Kidney (tissue), 13 donors: ENCODE measurements at regions not wholly inside any gene's neighbourhood (a gene's known extent, or its start where the extent isn't known, plus 50 kb on each side); places are given as distances from the start of the nearest gene placed in this dataset.

Experiments used
- DNase-seq, 5 donors: peaks; one replicate each; pipeline ENCODE4 v3.0.0-alpha.2; 2013 to 2020
- FAIRE-seq: peaks from 2 replicates; lab custom pipeline; 2012; peaks lifted over from hg19 to GRCh38; lab: Jason Lieb, UNC
- H3K27ac ChIP-seq, 2 donors: one replicate each; pipeline ENCODE4 v1.7.0; 2013; ENCODE audit warnings: low read depth in 2 of 2, low read length in 2 of 2, inconsistent platforms in 1 of 2
- H3K27me3 ChIP-seq: one replicate; pipeline ENCODE4 v1.7.1; 2013; ENCODE audit warnings: low read length, inconsistent platforms; ENCODE audit not compliant: control insufficient read depth, insufficient read depth
- H3K36me3 ChIP-seq, 3 donors: one replicate each; pipeline versions ENCODE4 v1.7.0 to v1.7.1; 2013; ENCODE audit warnings: low read length in 3 of 3, control low read depth in 1 of 3, inconsistent platforms in 1 of 3; ENCODE audit not compliant: insufficient read depth in 3 of 3, control insufficient read depth in 2 of 3
- H3K4me1 ChIP-seq, 3 donors: one replicate each; pipeline versions ENCODE4 v1.7.0 to v1.7.1; 2013; ENCODE audit warnings: low read length in 3 of 3, inconsistent platforms in 1 of 3, low read depth in 1 of 3; ENCODE audit not compliant: control insufficient read depth in 2 of 3, insufficient read depth in 2 of 3
- H3K4me3 ChIP-seq, 3 donors: one replicate each; pipeline versions ENCODE4 v1.7.0 to v1.8.1; 2013; ENCODE audit warnings: low read length in 3 of 3, control low read depth in 1 of 3, inconsistent platforms in 1 of 3
- H3K9ac ChIP-seq, 3 donors: one replicate each; pipeline versions ENCODE4 v1.7.0 to v1.7.1; 2013; ENCODE audit warnings: low read length in 3 of 3, control low read depth in 1 of 3, inconsistent platforms in 1 of 3
- H3K9me3 ChIP-seq, 3 donors: one replicate each; pipeline versions ENCODE4 v1.7.0 to v1.7.1; 2013; ENCODE audit warnings: low read length in 3 of 3, control low read depth in 1 of 3, inconsistent platforms in 1 of 3; ENCODE audit not compliant: control insufficient read depth in 2 of 3, insufficient read depth in 1 of 3
- intact Hi-C: fragments of 100-400 bp; cut with DNase I; formaldehyde crosslinking; loops from one replicate; pipeline ENCODE4 v1.11.1; 2022
- TF ChIP-seq, protein P1 (sequence below): IDR thresholded peaks from 3 replicates; pipeline ENCODE4 v1.5.1; 2012; ENCODE audit warnings: mild to moderate bottlenecking, moderate library complexity, borderline replicate concordance; ENCODE audit not compliant: insufficient read depth; ENCODE audit errors: extremely low read depth
- donor health status: control.
- donor health status: control.
- donor health status: control.
- donor health status: control.
- donor health status: control.
- donor health status: DM: yes; HTN: yes; CAD: no.
- donor health status: Normal renal cell carcinoma (clear cell type).

GRCh38 chr6:169897601-169898358 is 146.4 kb downstream of the ERMARD start:
- no peak overlapping the region for H3K4me3 ChIP-seq
- FAIRE-seq (no peak), DNase-seq (no peak)
- H3K9ac ChIP-seq, result no peak overlapping the region
- no peaks in the 10 kb centered on the region for H3K27me3 ChIP-seq
- no peak overlapping the region for H3K27ac ChIP-seq
- intact Hi-C loops, result no loop called here
- no peaks in the 10 kb centered on the region for H3K9me3 ChIP-seq
- H3K36me3 ChIP-seq, result no peaks in the 10 kb centered on the region
- H3K4me1 ChIP-seq, result no peaks in the 10 kb centered on the region
- TF ChIP-seq, protein P1, sequence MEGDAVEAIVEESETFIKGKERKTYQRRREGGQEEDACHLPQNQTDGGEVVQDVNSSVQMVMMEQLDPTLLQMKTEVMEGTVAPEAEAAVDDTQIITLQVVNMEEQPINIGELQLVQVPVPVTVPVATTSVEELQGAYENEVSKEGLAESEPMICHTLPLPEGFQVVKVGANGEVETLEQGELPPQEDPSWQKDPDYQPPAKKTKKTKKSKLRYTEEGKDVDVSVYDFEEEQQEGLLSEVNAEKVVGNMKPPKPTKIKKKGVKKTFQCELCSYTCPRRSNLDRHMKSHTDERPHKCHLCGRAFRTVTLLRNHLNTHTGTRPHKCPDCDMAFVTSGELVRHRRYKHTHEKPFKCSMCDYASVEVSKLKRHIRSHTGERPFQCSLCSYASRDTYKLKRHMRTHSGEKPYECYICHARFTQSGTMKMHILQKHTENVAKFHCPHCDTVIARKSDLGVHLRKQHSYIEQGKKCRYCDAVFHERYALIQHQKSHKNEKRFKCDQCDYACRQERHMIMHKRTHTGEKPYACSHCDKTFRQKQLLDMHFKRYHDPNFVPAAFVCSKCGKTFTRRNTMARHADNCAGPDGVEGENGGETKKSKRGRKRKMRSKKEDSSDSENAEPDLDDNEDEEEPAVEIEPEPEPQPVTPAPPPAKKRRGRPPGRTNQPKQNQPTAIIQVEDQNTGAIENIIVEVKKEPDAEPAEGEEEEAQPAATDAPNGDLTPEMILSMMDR, result no peak

GRCh38 chr6:169896826-169897456 is 145.5 kb downstream of the ERMARD start:
- no peaks in the 10 kb centered on the region for H3K36me3 ChIP-seq
- H3K9ac ChIP-seq, result no peak overlapping the region
- H3K27me3 ChIP-seq, result no peaks in the 10 kb centered on the region
- intact Hi-C loops, result no loop called here
- H3K4me3 ChIP-seq, result no peak overlapping the region
- H3K4me1 ChIP-seq, result no peaks in the 10 kb centered on the region
- H3K27ac ChIP-seq, result no peak overlapping the region
- H3K9me3 ChIP-seq, result no peaks in the 10 kb centered on the region
- FAIRE-seq (no peak), DNase-seq (peak in 1 of 5 donors; percentile 5)
- TF ChIP-seq, protein P1, result no peak

GRCh38 chr6:169895926-169896761 is 144.7 kb downstream of the ERMARD start:
- Histone ChIP-seq H3K4me3 (no peak overlapping the region), H3K9ac (no peak overlapping the region), H3K4me1 (no peaks in the 10 kb centered on the region), H3K27ac (no peak overlapping the region), H3K9me3 (no peaks in the 10 kb centered on the region), H3K36me3 (no peaks in the 10 kb centered on the region), H3K27me3 (no peaks in the 10 kb centered on the region)
- TF ChIP-seq, protein P1, result no peak
- no peak for FAIRE-seq
- DNase-seq, result peak in 1 of 5 donors; percentile 5
- intact Hi-C loops, result no loop called here
